ENCODE measurements at regions not wholly inside any gene's neighbourhood (a gene's known extent, or its start where the extent isn't known, plus 50 kb on each side); places are given as distances from the start of the nearest gene placed in this dataset.

GRCh38 chr10:125257521-125258108 is 97.3 kb upstream of the CTBP2 start:
- TF ChIP-seq, protein P1, sequence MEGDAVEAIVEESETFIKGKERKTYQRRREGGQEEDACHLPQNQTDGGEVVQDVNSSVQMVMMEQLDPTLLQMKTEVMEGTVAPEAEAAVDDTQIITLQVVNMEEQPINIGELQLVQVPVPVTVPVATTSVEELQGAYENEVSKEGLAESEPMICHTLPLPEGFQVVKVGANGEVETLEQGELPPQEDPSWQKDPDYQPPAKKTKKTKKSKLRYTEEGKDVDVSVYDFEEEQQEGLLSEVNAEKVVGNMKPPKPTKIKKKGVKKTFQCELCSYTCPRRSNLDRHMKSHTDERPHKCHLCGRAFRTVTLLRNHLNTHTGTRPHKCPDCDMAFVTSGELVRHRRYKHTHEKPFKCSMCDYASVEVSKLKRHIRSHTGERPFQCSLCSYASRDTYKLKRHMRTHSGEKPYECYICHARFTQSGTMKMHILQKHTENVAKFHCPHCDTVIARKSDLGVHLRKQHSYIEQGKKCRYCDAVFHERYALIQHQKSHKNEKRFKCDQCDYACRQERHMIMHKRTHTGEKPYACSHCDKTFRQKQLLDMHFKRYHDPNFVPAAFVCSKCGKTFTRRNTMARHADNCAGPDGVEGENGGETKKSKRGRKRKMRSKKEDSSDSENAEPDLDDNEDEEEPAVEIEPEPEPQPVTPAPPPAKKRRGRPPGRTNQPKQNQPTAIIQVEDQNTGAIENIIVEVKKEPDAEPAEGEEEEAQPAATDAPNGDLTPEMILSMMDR (IDR thresholded peaks at IDR 0.05 in 8 of 11, conservative IDR thresholded peaks at IDR 0.05 in 3 of 11) = no peak
- TF ChIP-seq POLR2A (IDR thresholded peaks at IDR 0.05) = no peak
- no peak for TF ChIP-seq POLR2AphosphoS5 (IDR thresholded peaks at IDR 0.05)
